ENCODE measurements at regions not wholly inside any gene's neighbourhood (a gene's known extent, or its start where the extent isn't known, plus 50 kb on each side); places are given as distances from the start of the nearest gene placed in this dataset.

- TF ChIP-seq CTCF (IDR thresholded peaks at IDR 0.05; ENCODE audit: low read depth, low read length, poor library complexity, severe bottlenecking), result no peak
- TF ChIP-seq EZH2phosphoT487 (IDR thresholded peaks at IDR 0.05; ENCODE audit: borderline replicate concordance, low read length), result no peak
These were observed 1114.5 kb downstream of the STPG2 start for GRCh38 chr4:97028785-97029184.

Data from DOHH2 (cell line).